Vagina (tissue), 2 donors: ENCODE measurements at regions not wholly inside any gene's neighbourhood (a gene's known extent, or its start where the extent isn't known, plus 50 kb on each side); places are given as distances from the start of the nearest gene placed in this dataset.

Experiments used
- DNase-seq, 2 donors: peaks; one replicate each; pipeline ENCODE4 v3.0.0-alpha.2; 2017; ENCODE audit errors: extremely low spot score in 2 of 2
- H3K27ac ChIP-seq: fragments of 200-600 bp; sonication (generic); one replicate; pipeline ENCODE4 v1.5.1; 2019
- H3K27me3 ChIP-seq: fragments of 200-600 bp; sonication (generic); one replicate; pipeline ENCODE4 v1.5.1; 2019
- H3K36me3 ChIP-seq, 2 donors: fragments of 200-600 bp; sonication (generic); one replicate each; pipeline ENCODE4 v1.5.1; 2017 to 2019
- H3K4me1 ChIP-seq: fragments of 200-600 bp; sonication (generic); one replicate; pipeline ENCODE4 v1.5.1; 2019
- H3K4me3 ChIP-seq, 2 donors: fragments of 200-600 bp; sonication (generic); 1 replicate in 1 of 2; 2 replicates in 1 of 2; pipeline ENCODE4 v1.5.1; 2016 to 2019
- H3K9me3 ChIP-seq: fragments of 200-600 bp; sonication (generic); one replicate; pipeline ENCODE4 v1.5.1; 2019
- CTCF ChIP-seq, 3 experiments: fragments of 450-650 bp in 2 of 3; fragments of 200-600 bp in 1 of 3; sonication (generic) in 1 of 3; IDR thresholded peaks; one replicate each; pipeline ENCODE4 v1.5.1; 2017 to 2019; ENCODE audit warnings: antibody characterized with exemption in 3 of 3, mild to moderate bottlenecking in 2 of 3, moderate library complexity in 2 of 3
- POLR2A ChIP-seq, 2 donors: fragments of 450-650 bp; IDR thresholded peaks; one replicate each; pipeline ENCODE4 v1.6.1; 2017; ENCODE audit warnings: antibody characterized with exemption in 2 of 2, mild to moderate bottlenecking in 2 of 2, moderate library complexity in 2 of 2
- POLR2AphosphoS5 ChIP-seq, 2 donors: sonication (generic); formaldehyde crosslinking; IDR thresholded peaks; one replicate each; pipeline ENCODE4 v1.9.0; 2017; ENCODE audit warnings: antibody characterized with exemption in 2 of 2, mild to moderate bottlenecking in 2 of 2, low read depth in 1 of 2; ENCODE audit not compliant: insufficient read depth in 1 of 2
- intact Hi-C: fragments of 100-400 bp; cut with DNase I; formaldehyde crosslinking; loops from one replicate; pipeline ENCODE4 v1.15.1; 2023

GRCh38 chr6:148104131-148104530 is 238.5 kb upstream of the SASH1 start:
- intact Hi-C loops, result no loop called here
- Histone ChIP-seq H3K27ac (no peak overlapping the region), H3K4me1 (no peaks in the 10 kb centered on the region), H3K9me3 (no peaks in the 10 kb centered on the region), H3K27me3 (no peaks in the 10 kb centered on the region), H3K36me3 (no peaks in the 10 kb centered on the region), H3K4me3 (no peak overlapping the region)
- TF ChIP-seq CTCF (IDR thresholded peaks at IDR 0.05) (no peak), POLR2A (IDR thresholded peaks at IDR 0.05) (no peak), POLR2AphosphoS5 (IDR thresholded peaks at IDR 0.05; ENCODE audit: insufficient read depth in 1 of 2, low read depth in 1 of 2) (no peak)
- DNase-seq, result no peak

- Histone ChIP-seq H3K27ac (no peak overlapping the region), H3K4me1 (no peaks in the 10 kb centered on the region), H3K27me3 (no peaks in the 10 kb centered on the region), H3K36me3 (no peaks in the 10 kb centered on the region), H3K4me3 (no peak overlapping the region), H3K9me3 (no peaks in the 10 kb centered on the region)
- intact Hi-C loops, result no loop called here
- no peak for TF ChIP-seq POLR2A (IDR thresholded peaks at IDR 0.05)
- no peak for TF ChIP-seq CTCF (IDR thresholded peaks at IDR 0.05)
- no peak for TF ChIP-seq POLR2AphosphoS5 (IDR thresholded peaks at IDR 0.05; ENCODE audit: insufficient read depth in 1 of 2, low read depth in 1 of 2)
- no peak for DNase-seq
These were observed 236.9 kb upstream of the SASH1 start for GRCh38 chr6:148105695-148106094.

GRCh38 chr6:148107911-148108310 is 234.7 kb upstream of the SASH1 start:
- Histone ChIP-seq H3K36me3 (no peaks in the 10 kb centered on the region), H3K9me3 (no peaks in the 10 kb centered on the region), H3K27me3 (no peaks in the 10 kb centered on the region), H3K27ac (no peak overlapping the region), H3K4me3 (no peak overlapping the region), H3K4me1 (no peaks in the 10 kb centered on the region)
- DNase-seq, result no peak
- TF ChIP-seq POLR2A (IDR thresholded peaks at IDR 0.05), result no peak
- no peak for TF ChIP-seq POLR2AphosphoS5 (IDR thresholded peaks at IDR 0.05; ENCODE audit: insufficient read depth in 1 of 2, low read depth in 1 of 2)
- TF ChIP-seq CTCF (IDR thresholded peaks at IDR 0.05), result no peak
- intact Hi-C loops, result no loop called here

GRCh38 chr6:148109732-148110131 is 232.9 kb upstream of the SASH1 start:
- H3K9me3 ChIP-seq, result no peaks in the 10 kb centered on the region
- intact Hi-C loops, result no loop called here
- H3K27me3 ChIP-seq, result no peaks in the 10 kb centered on the region
- H3K4me1 ChIP-seq, result no peaks in the 10 kb centered on the region
- DNase-seq, result no peak
- no peak for TF ChIP-seq POLR2A (IDR thresholded peaks at IDR 0.05)
- no peak for TF ChIP-seq CTCF (IDR thresholded peaks at IDR 0.05)
- no peak for TF ChIP-seq POLR2AphosphoS5 (IDR thresholded peaks at IDR 0.05; ENCODE audit: insufficient read depth in 1 of 2, low read depth in 1 of 2)
- H3K27ac ChIP-seq, result no peak overlapping the region
- no peak overlapping the region for H3K4me3 ChIP-seq
- no peaks in the 10 kb centered on the region for H3K36me3 ChIP-seq

GRCh38 chr6:148110925-148111324 is 231.7 kb upstream of the SASH1 start:
- TF ChIP-seq POLR2A (IDR thresholded peaks at IDR 0.05) (no peak), CTCF (IDR thresholded peaks at IDR 0.05) (no peak), POLR2AphosphoS5 (IDR thresholded peaks at IDR 0.05; ENCODE audit: insufficient read depth in 1 of 2, low read depth in 1 of 2) (no peak)
- Histone ChIP-seq H3K4me1 (no peaks in the 10 kb centered on the region), H3K9me3 (no peaks in the 10 kb centered on the region), H3K27me3 (no peaks in the 10 kb centered on the region), H3K4me3 (no peak overlapping the region), H3K36me3 (no peaks in the 10 kb centered on the region), H3K27ac (no peak overlapping the region)
- intact Hi-C loops, result no loop called here
- DNase-seq, result no peak
